GM12878 (cell line): ENCODE measurements at regions not wholly inside any gene's neighbourhood (a gene's known extent, or its start where the extent isn't known, plus 50 kb on each side); places are given as distances from the start of the nearest gene placed in this dataset.
"Not testable (repeated sequence)": the region's sequence is repeated elsewhere in the genome, so short reads cannot be mapped to it uniquely, and the experiment has no call there.

Source experiments
- ATAC-seq: fragments of 200-7000 bp; cut with Tn5 transposase; 3 replicates; pipeline ENCODE4 v1.9.1; 2020; ENCODE audit warnings: mild to moderate bottlenecking, moderate library complexity
- BruUV-seq: library from RNA; stranded (reverse); fragments of 400-500 nt; replicated peaks from 2 replicates; lab custom pipeline; 2021; lab: Mats Ljungman, UMichigan
- CTCF ChIA-PET: fragments of 300-600 bp; sonication (Branson Sonifier 250); formaldehyde crosslinking; extraction: SDS; loops from one replicate; lab custom pipeline; 2021; ENCODE audit warnings: inconsistent platforms; lab: Yijun Ruan, JAX
- POLR2A ChIA-PET: fragments of 350-600 bp; formaldehyde crosslinking; extraction: SDS; loops from one replicate; lab custom pipeline; 2021; ENCODE audit warnings: inconsistent platforms; lab: Charles Lee
- RAD21 ChIA-PET: fragments of 300-600 bp; sonication (Branson Sonifier 250); formaldehyde crosslinking; loops from one replicate; lab custom pipeline; 2023; ENCODE audit warnings: antibody characterized with exemption; ENCODE audit not compliant: unreplicated experiment; lab: Charles Lee
- SMC1A ChIA-PET: fragments of 300-600 bp; sonication (Branson Sonifier 250); formaldehyde crosslinking; loops from one replicate; lab custom pipeline; 2023; ENCODE audit not compliant: unreplicated experiment, uncharacterized antibody; lab: Charles Lee
- DNase-seq: peaks from one replicate; pipeline ENCODE4 v3.0.0-alpha.2; 2011; ENCODE audit warnings: low read depth, low spot score
- FAIRE-seq: peaks from 3 replicates; lab custom pipeline; 2011; peaks lifted over from hg19 to GRCh38; lab: Jason Lieb, UNC
- H2AFZ ChIP-seq: 2 replicates; pipeline ENCODE4 v1.6.0; 2011; ENCODE audit warnings: low read depth, low read length, control low read depth; ENCODE audit not compliant: control insufficient read depth
- H3K27ac ChIP-seq: 2 replicates; pipeline ENCODE4 v1.5.1; 2011; ENCODE audit warnings: control low read depth; ENCODE audit not compliant: control insufficient read depth, insufficient read depth
- H3K27me3 ChIP-seq, 2 experiments: replicated peaks in 1 of 2; 2 replicates each; pipeline versions ENCODE4 v1.6.0 to v1.6.1; 2011; ENCODE audit warnings: low read length in 1 of 2; ENCODE audit not compliant: control insufficient read depth in 2 of 2, insufficient read depth in 2 of 2
- H3K36me3 ChIP-seq, 2 experiments: 2 replicates each; pipeline ENCODE4 v1.5.1; 2011; ENCODE audit warnings: low read length in 1 of 2; ENCODE audit not compliant: control insufficient read depth in 2 of 2, insufficient read depth in 2 of 2
- H3K4me1 ChIP-seq: 2 replicates; pipeline ENCODE4 v1.6.1; 2011; ENCODE audit warnings: mild to moderate bottlenecking, low read length, moderate library complexity, mixed read lengths; ENCODE audit not compliant: control insufficient read depth, insufficient read depth
- H3K4me2 ChIP-seq: 2 replicates; pipeline ENCODE4 v1.6.0; 2011; ENCODE audit warnings: control low read depth; ENCODE audit not compliant: control insufficient read depth, insufficient read depth
- H3K4me3 ChIP-seq: fragments of 200-600 bp; sonication (generic); 2 replicates; pipeline ENCODE4 v1.5.1; 2016
- H3K79me2 ChIP-seq: 2 replicates; pipeline ENCODE4 v1.6.0; 2011; ENCODE audit warnings: low read length; ENCODE audit not compliant: control insufficient read depth, insufficient read depth
- H3K9ac ChIP-seq: 2 replicates; pipeline ENCODE4 v1.8.0; 2011; ENCODE audit warnings: low read length, control low read depth, mixed read lengths; ENCODE audit not compliant: control insufficient read depth, insufficient read depth
- H3K9me3 ChIP-seq: replicated peaks from 3 replicates; pipeline ENCODE4 v1.5.1; 2011; ENCODE audit warnings: mild to moderate bottlenecking, low read length; ENCODE audit not compliant: control insufficient read depth, insufficient read depth
- H4K20me1 ChIP-seq: 2 replicates; pipeline ENCODE4 v1.6.0; 2011; ENCODE audit not compliant: control insufficient read depth, insufficient read depth
- SREBF1 ChIP-seq: IDR thresholded peaks from 2 replicates; pipeline ENCODE4 v1.6.1; 2012; ENCODE audit warnings: mild to moderate bottlenecking, low read length
- whole genome bisulfite sequencing: methylation state at CpG from one replicate; pipeline ENCODE4 v1.1.6; 2016; ENCODE audit warnings: low lambda C conversion rate; ENCODE audit not compliant: insufficient replicate concordance, insufficient coverage; ENCODE audit errors: missing lambda C conversion rate; 5-methylcytosine and 5-hydroxymethylcytosine counted together
- in situ Hi-C: fragments of 300-500 bp; cut with MboI; formaldehyde crosslinking; loops from 9 replicates; pipeline ENCODE4 v1.14.3; 2018; ENCODE audit warnings: mixed read lengths
- intact Hi-C: fragments of 100-400 bp; cut with micrococcal nuclease; formaldehyde crosslinking; loops from one replicate; pipeline ENCODE4 v1.14.2; 2022; ENCODE audit not compliant: unreplicated experiment

DNA sequence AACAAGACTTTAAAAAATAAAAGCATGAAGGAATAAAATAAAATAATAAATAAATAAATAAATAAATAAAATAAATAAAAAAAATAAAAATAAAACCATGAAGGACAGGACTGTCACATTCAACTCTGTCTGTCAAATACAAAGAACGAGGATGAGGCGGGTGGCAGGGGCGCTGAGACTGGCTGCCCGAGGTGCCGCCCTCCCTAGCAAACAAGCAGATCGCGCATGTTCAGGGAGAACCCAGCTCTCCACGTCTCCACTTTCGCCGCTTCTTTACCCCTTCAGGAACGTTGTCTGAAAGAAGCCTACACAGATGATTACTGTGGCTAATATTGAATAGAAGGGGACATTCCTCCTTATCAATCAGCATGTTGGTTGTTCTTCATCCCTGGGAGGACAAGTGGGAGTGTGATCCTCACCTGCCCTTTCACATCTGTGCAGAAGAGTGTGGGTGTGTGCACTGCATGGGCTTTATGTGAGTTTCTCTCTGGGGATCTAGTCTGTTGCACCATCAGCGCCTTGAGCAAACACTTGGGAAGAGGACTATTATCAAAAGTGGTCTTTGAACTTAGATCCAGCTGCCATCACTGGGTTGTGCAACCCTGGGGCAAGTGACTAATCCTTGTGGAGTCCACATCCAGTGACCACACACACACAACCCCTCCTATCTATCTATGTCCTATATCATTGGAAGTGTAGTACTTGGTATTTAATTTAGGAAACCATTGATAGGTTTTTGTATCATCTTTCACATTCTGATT, 399.2 kb downstream of the IRX2 start:
- 45% methylated on average over 12 of the region's 12 CpGs for WGBS
- ChIA-PET CTCF (no interaction called here), POLR2A (no interaction called here), RAD21 (no interaction called here), SMC1A (no interaction called here)
- no TSS peak for BruUV-seq
- FAIRE-seq (no peak), ATAC-seq (no peak), DNase-seq (no peak)
- no peak overlapping the region for H2AFZ ChIP-seq
- H3K4me2 ChIP-seq, result no peak overlapping the region
- TF ChIP-seq SREBF1, result no peak
- H4K20me1 ChIP-seq, result no peaks in the 10 kb centered on the region
- H3K9me3 ChIP-seq, result no peaks in the 10 kb centered on the region; the same call in 2 of the 3 replicates
- no peak overlapping the region for H3K27ac ChIP-seq
- in situ Hi-C loops, result no loop called here
- no peaks in the 10 kb centered on the region for H3K27me3 ChIP-seq
- H3K36me3 ChIP-seq, result no peaks in the 10 kb centered on the region
- no peak overlapping the region for H3K9ac ChIP-seq
- H3K4me3 ChIP-seq, result no peak overlapping the region
- H3K79me2 ChIP-seq, result no peaks in the 10 kb centered on the region
- no peaks in the 10 kb centered on the region for H3K4me1 ChIP-seq
- intact Hi-C loops, result no loop called here

GRCh38 chr5:2349768-2350167, 401.7 kb downstream of the IRX2 start:
- H4K20me1 ChIP-seq, FAIRE-seq, H3K9me3 ChIP-seq, H3K9ac ChIP-seq, in situ Hi-C loops, H3K27me3 ChIP-seq, H3K27ac ChIP-seq, DNase-seq, CTCF ChIA-PET, RAD21 ChIA-PET, H3K4me1 ChIP-seq, H3K4me3 ChIP-seq, H3K36me3 ChIP-seq, intact Hi-C loops, ATAC-seq, POLR2A ChIA-PET, BruUV-seq, H3K4me2 ChIP-seq, SMC1A ChIA-PET, H2AFZ ChIP-seq, H3K79me2 ChIP-seq: not testable (repeated sequence)
- 0% methylated on average over 1 of the region's 1 CpG for WGBS
